HG02938 (cell line): ENCODE measurements at regions not wholly inside any gene's neighbourhood (a gene's known extent, or its start where the extent isn't known, plus 50 kb on each side); places are given as distances from the start of the nearest gene placed in this dataset.
"Not testable (repeated sequence)": the region's sequence is repeated elsewhere in the genome, so short reads cannot be mapped to it uniquely, and the experiment has no call there.

Experiments used
- ATAC-seq: cut with Tn5 transposase; IDR thresholded peaks from one replicate; pipeline ENCODE4 v1.9.1; 2021; ENCODE audit warnings: mild to moderate bottlenecking, moderate library complexity; ENCODE audit not compliant: unreplicated experiment

DNA sequence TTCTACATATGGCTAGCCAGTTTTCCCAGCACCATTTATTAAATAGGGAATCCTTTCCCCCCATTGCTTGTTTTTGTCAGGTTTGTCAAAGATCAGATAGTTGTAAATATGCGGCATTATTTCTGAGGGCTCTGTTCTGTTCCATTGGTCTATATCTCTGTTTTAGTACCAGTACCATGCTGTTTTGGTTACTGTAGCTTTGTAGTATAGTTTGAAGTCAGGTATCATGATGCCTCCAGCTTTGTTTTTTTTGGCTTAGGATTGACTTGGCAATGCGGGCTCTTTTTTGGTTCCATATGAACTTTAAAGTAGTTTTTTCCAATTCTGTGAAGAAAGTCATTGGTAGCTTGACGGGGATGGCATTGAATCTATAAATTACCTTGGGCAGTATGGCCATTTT lies 60.0 kb upstream of the GPC3 start:
- ATAC-seq, result not testable (repeated sequence)

GRCh38 chrX:134067107-134067506 lies 81.7 kb upstream of the GPC3 start:
- ATAC-seq, result not testable (repeated sequence)

- not testable (repeated sequence) for ATAC-seq
Observed at GRCh38 chrX:134071899-134072298, 86.5 kb upstream of the GPC3 start.

DNA sequence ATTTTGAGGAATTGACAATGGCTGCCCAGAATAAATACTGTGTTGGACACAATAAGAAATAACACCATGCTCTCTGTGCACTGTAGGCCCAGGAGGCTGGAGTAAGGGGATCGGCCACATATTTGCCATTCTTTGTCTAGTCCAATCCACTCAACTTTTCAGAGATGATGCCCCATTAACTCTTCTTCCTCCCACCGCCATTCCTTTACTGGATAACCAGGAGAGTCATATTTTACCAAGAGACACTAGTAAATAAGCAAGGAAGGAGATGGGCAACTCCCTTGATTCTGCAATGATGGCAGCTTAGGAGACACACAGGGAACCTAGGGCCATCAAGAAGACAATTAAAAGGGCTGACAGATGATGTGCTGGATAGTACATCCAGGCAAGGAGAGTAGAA lies 87.9 kb upstream of the GPC3 start:
- ATAC-seq, result no peak

DNA sequence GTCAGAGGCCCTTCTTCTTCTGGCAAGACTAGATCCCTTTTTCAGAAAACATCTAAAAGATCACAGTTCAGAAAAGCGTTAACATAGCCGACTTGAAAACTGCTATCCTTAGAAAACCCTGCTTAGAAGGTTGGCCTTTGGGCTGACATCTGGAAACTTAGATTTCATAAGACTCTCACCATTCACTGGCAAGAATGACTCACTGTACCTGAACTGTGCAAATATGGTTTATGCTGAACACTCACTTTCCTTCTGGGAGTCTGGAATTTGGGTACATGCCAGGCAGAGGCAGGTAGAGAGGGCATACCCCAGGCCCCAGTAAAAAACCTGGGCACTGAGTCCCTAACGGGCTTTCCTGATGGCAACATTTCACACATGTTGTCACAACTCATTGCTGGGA lies 88.8 kb upstream of the GPC3 start:
- no peak for ATAC-seq

- ATAC-seq, result no peak
Observed at GRCh38 chrX:134075894-134076718, 90.7 kb upstream of the GPC3 start.

- ATAC-seq, result no peak
Observed at GRCh38 chrX:134095366-134095765, 110.0 kb upstream of the GPC3 start.

- ATAC-seq, result no peak
Observed at GRCh38 chrX:134101636-134102035, 116.2 kb upstream of the GPC3 start.

- no peak for ATAC-seq
Observed at GRCh38 chrX:134115270-134115669, 121.7 kb upstream of the CCDC160 start.

GRCh38 chrX:134137341-134137740 lies 99.6 kb upstream of the CCDC160 start:
- no peak for ATAC-seq

- no peak for ATAC-seq
Observed at GRCh38 chrX:134139090-134139489, 97.9 kb upstream of the CCDC160 start.

DNA sequence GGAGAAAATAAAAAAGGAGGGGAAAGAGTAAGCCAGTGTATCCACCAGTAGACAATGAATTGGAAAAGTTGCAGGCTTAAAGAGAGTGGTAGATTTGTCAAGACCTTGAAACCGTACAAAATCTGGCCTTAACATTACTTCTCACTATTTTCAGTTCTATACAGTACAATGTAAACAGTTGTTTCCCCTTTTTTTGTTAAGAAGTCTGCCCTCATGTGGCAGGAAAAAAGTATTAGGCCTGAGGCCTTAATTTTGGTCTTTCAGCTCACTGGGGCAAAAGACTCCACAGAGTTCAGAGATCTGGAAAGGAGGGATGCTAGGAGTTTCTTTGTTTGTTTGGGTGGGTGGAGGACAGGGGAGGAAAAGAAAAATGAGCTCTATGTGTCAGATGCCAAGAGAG lies 92.8 kb upstream of the CCDC160 start:
- ATAC-seq, result peak; percentile 81

- no peak for ATAC-seq
Observed at GRCh38 chrX:134146493-134146892, 90.5 kb upstream of the CCDC160 start.

- no peak for ATAC-seq
Observed at GRCh38 chrX:134148172-134148692, 88.8 kb upstream of the CCDC160 start.

DNA sequence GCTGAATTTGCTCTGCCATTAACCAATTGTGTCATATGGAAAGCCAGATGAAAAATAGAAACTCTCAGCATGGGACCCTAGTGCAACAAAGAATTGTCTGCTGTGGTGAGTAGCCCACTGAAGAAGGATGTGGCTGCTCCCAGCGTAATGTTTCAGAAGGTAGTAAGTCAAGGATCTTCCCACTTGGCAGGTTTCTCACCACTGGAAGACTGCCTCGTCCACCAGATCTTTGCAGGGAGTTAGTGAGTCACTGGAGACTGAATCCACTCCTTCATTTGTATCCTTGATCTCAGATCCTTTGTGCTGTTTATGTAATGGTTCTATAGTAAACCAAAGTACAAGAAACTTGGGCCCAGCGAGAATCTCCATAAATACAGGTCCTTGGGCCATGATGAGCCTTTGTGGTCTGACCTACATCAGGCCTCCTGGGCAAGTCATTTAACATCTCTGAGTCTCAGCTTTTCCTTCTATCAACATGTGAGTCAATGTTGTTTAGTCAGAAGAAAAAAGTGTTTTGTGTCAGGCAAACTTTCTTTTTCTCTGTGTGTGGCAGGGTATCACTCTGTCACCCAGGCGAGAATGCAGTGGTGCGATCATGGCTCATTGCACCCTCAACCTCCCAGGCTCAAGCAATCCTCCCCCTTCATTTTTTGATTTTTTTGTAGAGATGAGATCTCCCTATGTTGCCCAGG lies 78.0 kb upstream of the CCDC160 start:
- ATAC-seq, result no peak

GRCh38 chrX:134161162-134161561 lies 75.8 kb upstream of the CCDC160 start:
- peak; percentile 91 for ATAC-seq

DNA sequence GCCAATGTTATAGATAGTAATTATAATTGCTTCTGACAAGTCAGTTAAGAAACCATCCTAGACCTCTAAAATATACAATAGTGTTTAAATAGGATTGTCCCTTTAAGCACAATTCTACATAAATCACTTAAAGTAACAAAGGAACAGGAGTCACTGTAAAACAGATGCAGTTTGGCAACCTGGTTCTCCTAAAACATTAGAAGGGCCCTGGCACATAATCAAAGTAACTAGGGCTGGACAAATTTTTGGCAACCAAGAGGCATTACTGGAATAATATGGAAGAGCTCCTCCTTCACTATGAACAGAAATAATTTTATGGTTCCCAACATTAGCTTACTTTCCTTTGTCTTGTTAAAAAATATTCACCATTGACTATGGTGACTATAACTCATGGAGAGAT lies 75.0 kb upstream of the CCDC160 start:
- ATAC-seq, result no peak

DNA sequence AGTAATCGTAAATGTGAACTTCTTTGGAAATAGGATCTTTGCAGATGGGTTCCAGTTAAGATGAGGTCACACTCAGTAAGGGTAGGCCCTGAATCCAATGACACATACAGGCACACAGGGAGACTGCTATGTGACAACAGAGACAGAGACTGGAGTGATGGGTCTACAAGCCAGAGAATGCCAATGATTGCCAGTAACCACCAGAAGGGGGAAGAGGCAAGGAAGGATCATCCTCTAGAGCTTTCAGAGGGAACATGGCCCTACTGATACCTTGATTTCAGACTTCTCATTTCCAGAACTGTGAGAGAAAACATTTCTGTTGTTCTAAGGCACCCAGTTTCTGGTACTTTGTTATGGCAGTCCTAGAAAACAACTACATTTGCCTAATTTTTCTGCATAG lies 73.1 kb upstream of the CCDC160 start:
- no peak for ATAC-seq

DNA sequence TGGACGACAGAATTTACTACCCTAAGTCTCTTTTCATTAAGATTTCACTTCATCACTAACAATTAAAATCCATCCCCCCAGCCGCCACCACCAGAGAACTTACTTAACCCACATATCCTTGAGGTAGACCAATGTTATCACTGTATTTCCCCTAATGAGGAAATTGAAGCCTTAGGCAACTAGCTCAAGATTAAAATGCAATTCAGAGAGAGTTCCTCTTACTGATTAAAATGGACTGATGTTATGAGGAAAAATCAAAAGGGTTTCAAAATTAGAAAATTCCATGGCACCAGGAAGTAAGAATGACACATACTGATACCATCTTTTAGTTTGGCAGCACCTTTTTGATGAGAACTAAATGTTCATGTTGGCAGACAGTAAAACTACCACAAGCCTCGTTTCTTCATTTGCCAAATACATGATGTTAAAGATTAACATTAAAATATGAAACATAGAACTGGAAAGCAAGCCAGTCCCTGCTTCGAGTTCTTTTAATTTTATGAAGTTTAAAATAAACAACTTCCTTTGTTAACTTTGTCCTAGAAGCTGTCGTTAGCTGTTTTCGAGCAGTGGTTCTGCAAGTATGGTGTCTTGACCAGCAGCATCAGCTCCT lies 69.3 kb upstream of the CCDC160 start:
- ATAC-seq, result no peak

- ATAC-seq, result no peak
Observed at GRCh38 chrX:134171661-134172587, 65.1 kb upstream of the CCDC160 start.
